ENCODE measurements at regions not wholly inside any gene's neighbourhood (a gene's known extent, or its start where the extent isn't known, plus 50 kb on each side); places are given as distances from the start of the nearest gene placed in this dataset.
A peak's percentile ranks its signal among the peaks of the same experiment; 100 is the strongest.

GRCh38 chr9:96183751-96184150 lies 118.2 kb downstream of the HSD17B3 start:
- DNase-seq = peak; percentile 22

GRCh38 chr9:96178153-96178552 lies 123.8 kb downstream of the HSD17B3 start:
- DNase-seq = no peak

- no peak for DNase-seq
Measured at GRCh38 chr9:96177719-96178028, 124.3 kb downstream of the HSD17B3 start.

- DNase-seq = no peak
Measured at GRCh38 chr9:96177005-96177718, 124.8 kb downstream of the HSD17B3 start.

- no peak for DNase-seq
Measured at GRCh38 chr9:96175796-96176195, 126.2 kb downstream of the HSD17B3 start.

- no peak for DNase-seq
Measured at GRCh38 chr9:96175001-96175400, 127.0 kb downstream of the HSD17B3 start.

- no peak for DNase-seq
Measured at GRCh38 chr9:96174371-96174770, 127.6 kb downstream of the HSD17B3 start.

GRCh38 chr9:96173640-96174039 lies 128.3 kb downstream of the HSD17B3 start:
- no peak for DNase-seq

- DNase-seq = no peak
Measured at GRCh38 chr9:96172797-96173196, 129.2 kb downstream of the HSD17B3 start.

- DNase-seq = no peak
Measured at GRCh38 chr9:96171728-96172127, 130.2 kb downstream of the HSD17B3 start.

- DNase-seq = no peak
Measured at GRCh38 chr9:96169901-96170300, 132.1 kb downstream of the HSD17B3 start.

GRCh38 chr9:96169484-96169883 lies 132.5 kb downstream of the HSD17B3 start:
- DNase-seq = no peak

GRCh38 chr9:96168882-96169281 lies 133.1 kb downstream of the HSD17B3 start:
- DNase-seq = no peak

GRCh38 chr9:96167011-96167410 lies 135.0 kb downstream of the HSD17B3 start:
- DNase-seq = no peak

- DNase-seq = no peak
Measured at GRCh38 chr9:96164268-96164683, 137.7 kb downstream of the HSD17B3 start.

GRCh38 chr9:96163712-96164111 lies 138.3 kb downstream of the HSD17B3 start:
- DNase-seq = no peak

- DNase-seq = no peak
Measured at GRCh38 chr9:96163161-96163560, 138.8 kb downstream of the HSD17B3 start.

GRCh38 chr9:96161819-96162218 lies 140.2 kb downstream of the HSD17B3 start:
- DNase-seq = no peak

GRCh38 chr9:96160866-96161265 lies 141.1 kb downstream of the HSD17B3 start:
- no peak for DNase-seq

GRCh38 chr9:96160168-96160567 lies 141.8 kb downstream of the HSD17B3 start:
- no peak for DNase-seq

GRCh38 chr9:96159596-96159995 lies 142.4 kb downstream of the HSD17B3 start:
- DNase-seq = no peak

- no peak for DNase-seq
Measured at GRCh38 chr9:96158909-96159575, 142.9 kb downstream of the HSD17B3 start.

- DNase-seq = no peak
Measured at GRCh38 chr9:96158147-96158546, 143.8 kb downstream of the HSD17B3 start.

GRCh38 chr9:96157675-96158074 lies 144.3 kb downstream of the HSD17B3 start:
- DNase-seq = no peak

All from NCI-H774 (cell line).